Stimulated activated naive CD8-positive, alpha-beta T cell treated with anti-CD3 and anti-CD28 coated beads, Interleukin-15, Interleukin-2, amounts not matched to agents 100 ng/mL and 50 ng/mL, for 24 hours (primary cell): ENCODE measurements at regions not wholly inside any gene's neighbourhood (a gene's known extent, or its start where the extent isn't known, plus 50 kb on each side); places are given as distances from the start of the nearest gene placed in this dataset.
"Not testable (repeated sequence)": the region's sequence is repeated elsewhere in the genome, so short reads cannot be mapped to it uniquely, and the experiment has no call there.

Experiments
- H3K27ac Mint-ChIP-seq: one replicate; pipeline ENCODE4 v1.8.0; 2021; ENCODE audit warnings: mild to moderate bottlenecking, mixed read lengths
- H3K27me3 Mint-ChIP-seq: one replicate; pipeline ENCODE4 v1.8.0; 2021; ENCODE audit warnings: mixed read lengths
- H3K36me3 Mint-ChIP-seq: one replicate; pipeline ENCODE4 v1.8.0; 2021; ENCODE audit warnings: low read depth, mixed read lengths
- H3K4me1 Mint-ChIP-seq: one replicate; pipeline ENCODE4 v1.8.0; 2021; ENCODE audit warnings: low read depth, mixed read lengths
- H3K4me3 Mint-ChIP-seq: one replicate; pipeline ENCODE4 v1.8.0; 2021; ENCODE audit warnings: mild to moderate bottlenecking, mixed read lengths
- H3K9me3 Mint-ChIP-seq: one replicate; pipeline ENCODE4 v1.8.0; 2021; ENCODE audit warnings: mixed read lengths

- H3K9me3 Mint-ChIP-seq, result peaks cover 5% of the 10 kb centered on the region
- H3K27me3 Mint-ChIP-seq, result no peaks in the 10 kb centered on the region
- H3K36me3 Mint-ChIP-seq, result no peaks in the 10 kb centered on the region
- no peaks in the 10 kb centered on the region for H3K4me1 Mint-ChIP-seq
- no peak overlapping the region for H3K27ac Mint-ChIP-seq
- H3K4me3 Mint-ChIP-seq, result no peak overlapping the region
Measured at GRCh38 chr1:177431123-177431522, 260.4 kb downstream of the BRINP2 start.

DNA sequence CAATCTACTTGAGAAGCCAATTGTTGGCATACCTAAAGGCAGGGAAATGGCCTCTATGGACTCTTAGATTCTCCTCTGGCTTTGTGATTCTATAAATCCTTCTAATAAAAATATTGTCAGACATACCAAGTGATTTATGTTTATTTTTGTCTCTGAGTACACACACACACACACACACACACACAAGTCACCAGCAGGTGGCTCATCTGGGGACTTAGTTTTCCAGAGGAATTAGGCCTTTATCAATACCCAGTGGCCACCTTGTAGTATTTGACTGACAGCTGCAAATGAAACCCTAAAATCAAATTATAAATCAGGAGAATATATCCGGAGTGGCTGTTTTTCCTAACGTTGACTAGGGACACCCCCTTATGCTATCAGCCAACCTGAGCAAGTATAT lies 258.5 kb downstream of the BRINP2 start:
- no peaks in the 10 kb centered on the region for H3K36me3 Mint-ChIP-seq
- H3K9me3 Mint-ChIP-seq, result no peaks in the 10 kb centered on the region
- H3K4me1 Mint-ChIP-seq, result no peaks in the 10 kb centered on the region
- no peak overlapping the region for H3K27ac Mint-ChIP-seq
- H3K27me3 Mint-ChIP-seq, result no peaks in the 10 kb centered on the region
- H3K4me3 Mint-ChIP-seq, result no peak overlapping the region

GRCh38 chr1:177427811-177428210 lies 257.1 kb downstream of the BRINP2 start:
- Mint-ChIP-seq H3K27ac (no peak overlapping the region), H3K4me1 (no peaks in the 10 kb centered on the region), H3K4me3 (no peak overlapping the region), H3K9me3 (no peaks in the 10 kb centered on the region), H3K36me3 (no peaks in the 10 kb centered on the region), H3K27me3 (no peaks in the 10 kb centered on the region)

GRCh38 chr1:177426497-177426896 lies 255.7 kb downstream of the BRINP2 start:
- H3K27me3 Mint-ChIP-seq, result no peaks in the 10 kb centered on the region
- H3K36me3 Mint-ChIP-seq, result no peaks in the 10 kb centered on the region
- H3K4me1 Mint-ChIP-seq, result no peaks in the 10 kb centered on the region
- H3K4me3 Mint-ChIP-seq, result no peak overlapping the region
- H3K27ac Mint-ChIP-seq, result no peak overlapping the region
- H3K9me3 Mint-ChIP-seq, result no peaks in the 10 kb centered on the region

DNA sequence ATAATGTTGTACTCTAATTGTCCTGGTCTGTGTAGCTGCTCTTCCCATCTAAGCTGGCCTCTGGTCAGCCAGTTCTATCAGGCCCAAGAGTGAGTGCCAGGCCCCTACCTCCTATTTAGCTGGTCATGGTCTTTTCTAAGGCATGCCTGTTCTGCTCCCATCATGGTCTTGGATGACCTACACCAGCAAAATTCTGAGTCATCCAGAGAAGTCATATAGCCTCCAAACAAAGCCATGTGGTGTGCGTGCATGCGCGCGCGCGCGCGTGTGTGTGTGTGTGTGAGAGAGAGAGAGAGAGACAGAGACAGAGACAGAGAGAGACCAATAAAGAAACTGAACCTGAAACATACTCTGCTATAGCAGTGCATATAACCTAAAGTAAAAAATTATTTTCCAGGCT lies 254.4 kb downstream of the BRINP2 start:
- Mint-ChIP-seq H3K9me3 (no peaks in the 10 kb centered on the region), H3K4me3 (no peak overlapping the region), H3K36me3 (no peaks in the 10 kb centered on the region), H3K27ac (no peak overlapping the region), H3K4me1 (no peaks in the 10 kb centered on the region), H3K27me3 (no peaks in the 10 kb centered on the region)

DNA sequence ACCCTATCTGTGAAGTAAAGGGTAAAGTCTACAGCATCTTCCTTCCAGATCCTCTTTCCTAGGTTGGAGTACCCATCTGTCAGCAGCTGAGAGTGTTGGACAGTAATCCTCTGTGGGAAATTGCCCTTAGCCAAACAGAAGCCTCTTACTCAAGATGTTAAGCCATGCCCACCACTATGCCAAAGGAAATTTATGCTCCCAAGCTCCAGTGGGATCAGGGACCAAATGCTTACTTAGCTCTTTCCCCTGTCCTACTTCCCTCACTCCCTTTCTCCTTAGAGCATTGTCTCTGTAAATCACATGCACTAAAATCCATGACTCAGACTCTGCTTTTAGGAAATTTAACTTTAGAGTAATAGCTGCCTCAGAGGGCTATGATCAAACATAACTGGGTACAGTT lies 254.0 kb downstream of the BRINP2 start:
- Mint-ChIP-seq H3K27me3 (no peaks in the 10 kb centered on the region), H3K4me1 (no peaks in the 10 kb centered on the region), H3K4me3 (no peak overlapping the region), H3K9me3 (no peaks in the 10 kb centered on the region), H3K27ac (no peak overlapping the region), H3K36me3 (no peaks in the 10 kb centered on the region)

GRCh38 chr1:177423090-177423489 lies 252.3 kb downstream of the BRINP2 start:
- Mint-ChIP-seq H3K27ac (no peak overlapping the region), H3K36me3 (no peaks in the 10 kb centered on the region), H3K27me3 (no peaks in the 10 kb centered on the region), H3K4me3 (no peak overlapping the region), H3K4me1 (no peaks in the 10 kb centered on the region), H3K9me3 (peaks cover 3% of the 10 kb centered on the region)

DNA sequence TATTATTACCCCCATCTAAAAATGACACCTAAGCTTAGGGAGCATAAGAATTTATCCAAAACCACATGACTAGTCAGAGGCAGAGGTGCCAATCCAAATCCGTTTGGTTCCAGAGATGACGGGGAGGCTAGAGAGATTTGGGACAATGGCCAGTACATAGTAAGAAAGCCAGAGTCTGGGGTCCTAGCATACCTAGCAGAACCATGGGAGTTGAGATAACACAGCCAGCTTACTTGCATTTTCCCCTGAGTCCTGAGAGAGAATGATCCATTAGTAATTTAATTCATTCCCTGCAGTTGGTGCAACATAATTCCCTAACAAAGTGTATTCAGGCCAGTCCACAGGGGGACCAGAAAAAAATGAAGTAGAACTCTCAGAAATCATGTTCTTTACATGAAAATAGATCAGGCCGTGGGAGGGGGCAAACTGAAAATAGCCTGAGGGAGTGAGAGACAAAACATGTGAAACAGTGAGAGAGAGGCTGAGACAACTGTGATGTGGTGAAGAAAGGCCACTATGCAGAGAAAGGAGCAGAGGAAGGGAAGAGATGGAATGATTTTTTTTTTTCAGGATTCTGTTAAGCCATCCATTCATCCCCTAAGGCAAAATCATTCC lies 243.3 kb downstream of the BRINP2 start:
- H3K36me3 Mint-ChIP-seq, result no peaks in the 10 kb centered on the region
- no peaks in the 10 kb centered on the region for H3K27me3 Mint-ChIP-seq
- peaks cover 4% of the 10 kb centered on the region for H3K9me3 Mint-ChIP-seq
- H3K27ac Mint-ChIP-seq, result no peak overlapping the region
- H3K4me1 Mint-ChIP-seq, result no peaks in the 10 kb centered on the region
- H3K4me3 Mint-ChIP-seq, result no peak overlapping the region

DNA sequence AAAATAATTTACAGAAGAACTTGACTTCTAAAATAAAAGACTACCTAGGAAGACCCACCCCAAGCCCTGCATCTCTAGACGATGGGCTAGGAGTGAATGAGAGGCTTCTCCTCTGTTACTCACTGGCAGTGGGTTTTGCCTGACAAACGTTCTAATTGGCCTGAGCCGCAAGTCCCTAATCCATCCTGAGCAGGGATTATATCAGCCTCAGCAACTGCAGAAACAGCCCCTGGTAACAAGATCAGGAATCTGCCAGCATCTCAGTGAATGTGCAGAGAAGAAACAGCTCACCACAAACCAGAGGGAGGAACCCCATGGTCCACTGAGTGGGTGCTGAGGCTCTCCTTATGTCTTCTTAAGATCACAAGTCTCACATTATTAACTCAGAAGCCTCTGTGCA lies 240.6 kb downstream of the BRINP2 start:
- Mint-ChIP-seq H3K27ac (no peak overlapping the region), H3K27me3 (no peaks in the 10 kb centered on the region), H3K36me3 (peaks cover 4% of the 10 kb centered on the region), H3K9me3 (peaks cover 10% of the 10 kb centered on the region), H3K4me1 (no peaks in the 10 kb centered on the region), H3K4me3 (no peak overlapping the region)

GRCh38 chr1:177410179-177410766 lies 239.5 kb downstream of the BRINP2 start:
- no peaks in the 10 kb centered on the region for H3K27me3 Mint-ChIP-seq
- H3K9me3 Mint-ChIP-seq, result peaks cover 12% of the 10 kb centered on the region
- peaks cover 4% of the 10 kb centered on the region for H3K36me3 Mint-ChIP-seq
- no peak overlapping the region for H3K27ac Mint-ChIP-seq
- H3K4me3 Mint-ChIP-seq, result no peak overlapping the region
- H3K4me1 Mint-ChIP-seq, result no peaks in the 10 kb centered on the region

DNA sequence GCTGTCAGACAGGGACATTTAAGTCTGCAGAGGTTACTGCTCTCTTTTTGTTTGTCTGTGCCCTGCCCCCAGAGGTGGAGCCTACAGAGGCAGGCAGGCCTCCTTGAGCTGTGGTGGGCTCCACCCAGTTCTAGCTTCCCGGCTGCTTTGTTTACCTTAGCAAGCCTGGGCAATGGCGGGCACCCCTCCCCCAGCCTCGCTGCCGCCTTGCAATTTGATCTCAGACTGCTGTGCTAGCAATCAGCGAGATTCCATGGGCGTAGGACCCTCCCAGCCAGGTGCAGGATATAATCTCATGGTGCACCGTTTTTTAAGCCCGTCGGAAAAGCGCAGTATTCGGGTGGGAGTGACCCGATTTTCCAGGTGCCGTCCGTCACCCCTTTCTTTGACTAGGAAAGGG lies 235.6 kb downstream of the BRINP2 start:
- not testable (repeated sequence) for H3K36me3 Mint-ChIP-seq, H3K27me3 Mint-ChIP-seq, H3K4me3 Mint-ChIP-seq, H3K27ac Mint-ChIP-seq, H3K4me1 Mint-ChIP-seq
- H3K9me3 Mint-ChIP-seq, result peaks cover 12% of the 10 kb centered on the region

- Mint-ChIP-seq H3K27ac (no peak overlapping the region), H3K36me3 (no peaks in the 10 kb centered on the region), H3K9me3 (peaks cover 22% of the 10 kb centered on the region), H3K27me3 (no peaks in the 10 kb centered on the region), H3K4me3 (no peak overlapping the region), H3K4me1 (no peaks in the 10 kb centered on the region)
Measured at GRCh38 chr1:177392336-177392735, 221.6 kb downstream of the BRINP2 start.

DNA sequence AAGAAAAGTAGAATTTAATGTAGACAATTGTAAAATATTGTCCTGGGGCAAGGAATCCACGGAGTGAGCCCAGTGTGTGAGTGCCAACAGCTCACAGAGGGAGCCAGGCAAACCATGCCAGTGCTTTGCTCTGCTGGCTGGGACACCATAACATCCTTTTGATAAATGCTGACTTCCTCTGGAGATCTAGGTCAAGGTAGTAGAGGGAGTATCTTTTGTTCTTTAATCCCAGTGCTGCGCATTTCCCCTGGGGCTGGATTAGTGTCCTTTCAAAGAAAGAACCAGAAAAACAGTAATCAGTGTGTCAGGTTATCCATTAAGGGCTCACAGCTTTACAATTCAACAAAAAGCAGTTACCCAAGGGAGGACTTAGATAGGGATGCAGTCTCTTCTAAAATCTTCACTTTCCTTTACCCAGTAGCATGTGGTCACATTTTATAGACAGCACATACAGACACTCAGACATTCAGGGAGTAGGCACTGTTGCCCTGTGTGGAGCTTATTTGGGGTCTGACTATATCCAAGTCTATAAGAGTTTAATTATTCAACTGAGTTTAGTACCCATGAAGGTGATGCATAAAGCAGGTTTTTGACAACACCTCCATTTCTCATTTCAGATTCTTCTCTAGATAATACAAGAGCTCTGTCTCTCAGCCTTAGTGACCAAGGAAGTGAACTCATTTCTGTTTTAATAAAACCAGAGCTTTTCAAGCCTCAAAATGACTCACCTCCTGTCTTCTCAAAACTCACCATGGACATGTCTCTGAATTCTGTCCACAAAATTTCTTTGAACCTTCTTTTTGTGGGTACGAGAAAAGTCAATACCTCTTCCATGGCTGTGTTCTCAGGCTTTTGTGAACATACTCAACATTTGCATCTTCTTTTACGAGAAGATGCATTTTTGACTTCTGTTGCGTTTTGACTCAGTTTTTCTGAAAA lies 215.3 kb downstream of the BRINP2 start:
- H3K9me3 Mint-ChIP-seq, result peaks cover 14% of the 10 kb centered on the region
- no peaks in the 10 kb centered on the region for H3K4me1 Mint-ChIP-seq
- no peaks in the 10 kb centered on the region for H3K27me3 Mint-ChIP-seq
- H3K4me3 Mint-ChIP-seq, result no peak overlapping the region
- H3K36me3 Mint-ChIP-seq, result no peaks in the 10 kb centered on the region
- no peak overlapping the region for H3K27ac Mint-ChIP-seq

DNA sequence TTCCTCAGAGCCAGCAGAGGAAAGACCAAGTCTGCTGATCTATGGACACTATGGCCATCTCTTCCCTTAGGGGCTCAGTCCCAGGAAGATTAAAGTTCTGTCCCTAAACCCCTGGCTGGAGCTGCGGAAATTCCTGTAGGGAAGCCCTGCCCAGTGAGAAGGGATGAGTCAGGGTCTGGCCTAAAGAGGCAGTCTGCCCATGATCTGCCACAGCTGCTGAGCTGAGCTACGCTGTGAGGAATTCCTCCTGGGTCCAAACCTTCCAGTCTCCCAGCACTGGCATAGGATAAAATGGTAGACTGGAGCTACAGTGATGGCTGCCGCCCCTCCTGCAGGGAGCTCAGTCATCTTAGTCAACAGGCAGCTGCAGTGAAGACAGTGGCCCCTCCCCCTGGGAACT lies 213.7 kb downstream of the BRINP2 start:
- no peaks in the 10 kb centered on the region for H3K36me3 Mint-ChIP-seq
- H3K27me3 Mint-ChIP-seq, result no peaks in the 10 kb centered on the region
- no peak overlapping the region for H3K27ac Mint-ChIP-seq
- no peak overlapping the region for H3K4me3 Mint-ChIP-seq
- H3K9me3 Mint-ChIP-seq, result peaks cover 14% of the 10 kb centered on the region
- no peaks in the 10 kb centered on the region for H3K4me1 Mint-ChIP-seq

GRCh38 chr1:177383715-177384114 lies 213.0 kb downstream of the BRINP2 start:
- Mint-ChIP-seq H3K9me3 (peaks cover 14% of the 10 kb centered on the region), H3K27me3 (no peaks in the 10 kb centered on the region), H3K4me1 (no peaks in the 10 kb centered on the region), H3K27ac (no peak overlapping the region), H3K4me3 (no peak overlapping the region), H3K36me3 (no peaks in the 10 kb centered on the region)
